ENCODE measurements at regions not wholly inside any gene's neighbourhood (a gene's known extent, or its start where the extent isn't known, plus 50 kb on each side); places are given as distances from the start of the nearest gene placed in this dataset.

GRCh38 chr2:43126817-43127207 lies 99.6 kb downstream of the ZFP36L2 start:
- H2AFZ ChIP-seq (ENCODE audit: control insufficient read depth, low read depth, low read length), result no peak overlapping the region
- RAD21 ChIA-PET (ENCODE audit: unreplicated experiment), result interaction anchor here (0.9 to 8.0 kb wide), 6 partner anchors 95 to 442 kb away, joined by 3 to 84 read pairs (median 6); partner anchors contain the start of gene ZFP36L2
- no peaks in the 10 kb centered on the region for H3K79me2 ChIP-seq (ENCODE audit: control insufficient read depth, insufficient read depth, low read length)
- WGBS (ENCODE audit: insufficient coverage, insufficient replicate concordance, low lambda C conversion rate, missing lambda C conversion rate), result 78% methylated on average over 13 of the region's 14 CpGs
- FAIRE-seq (no peak), DNase-seq (ENCODE audit: low read depth, low spot score) (no peak), ATAC-seq (no peak)
- H3K9me3 ChIP-seq (replicated peaks; ENCODE audit: control insufficient read depth, insufficient read depth, low read length), result no peaks in the 10 kb centered on the region
- no TSS peak for BruUV-seq (replicated peaks)
- no peaks in the 10 kb centered on the region for H4K20me1 ChIP-seq (ENCODE audit: control insufficient read depth, insufficient read depth)
- CTCF ChIA-PET, result interaction anchor here (0.6 to 9.7 kb wide), 18 partner anchors 10 to 414 kb away, joined by 3 to 109 read pairs (median 4); no protein-coding TSS in a partner anchor
- intact Hi-C loops (cut with micrococcal nuclease; ENCODE audit: unreplicated experiment) (loop anchor here (1.0 to 10.0 kb wide), 7 partner anchors 102 to 414 kb away; no protein-coding TSS in a partner anchor), in situ Hi-C loops (cut with MboI) (loop anchor here (5.0 kb wide), 2 partner anchors 105 to 355 kb away; no protein-coding TSS in a partner anchor)
- POLR2A ChIA-PET, result no interaction called here
- no peak for TF ChIP-seq NRF1 (conservative IDR thresholded peaks at IDR 0.05; ENCODE audit: low read depth, low read length)
- TF ChIP-seq MYC (IDR thresholded peaks at IDR 0.05; ENCODE audit: insufficient read depth, insufficient read length, insufficient replicate concordance, low read length, severe bottlenecking), result no peak
- TF ChIP-seq BRCA1 (IDR thresholded peaks at IDR 0.05; ENCODE audit: low read depth, low read length), result no peak
- TF ChIP-seq ZNF217 (IDR thresholded peaks at IDR 0.05), result no peak
- TF ChIP-seq GABPA (IDR thresholded peaks at IDR 0.05; ENCODE audit: low read depth), result no peak
- no peak for TF ChIP-seq ESRRA (IDR thresholded peaks at IDR 0.05; ENCODE audit: low read length)
- TF ChIP-seq, protein P1, sequence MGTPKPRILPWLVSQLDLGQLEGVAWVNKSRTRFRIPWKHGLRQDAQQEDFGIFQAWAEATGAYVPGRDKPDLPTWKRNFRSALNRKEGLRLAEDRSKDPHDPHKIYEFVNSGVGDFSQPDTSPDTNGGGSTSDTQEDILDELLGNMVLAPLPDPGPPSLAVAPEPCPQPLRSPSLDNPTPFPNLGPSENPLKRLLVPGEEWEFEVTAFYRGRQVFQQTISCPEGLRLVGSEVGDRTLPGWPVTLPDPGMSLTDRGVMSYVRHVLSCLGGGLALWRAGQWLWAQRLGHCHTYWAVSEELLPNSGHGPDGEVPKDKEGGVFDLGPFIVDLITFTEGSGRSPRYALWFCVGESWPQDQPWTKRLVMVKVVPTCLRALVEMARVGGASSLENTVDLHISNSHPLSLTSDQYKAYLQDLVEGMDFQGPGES (IDR thresholded peaks at IDR 0.05), result no peak
- TF ChIP-seq ZNF622 (IDR thresholded peaks at IDR 0.05), result no peak
- no peak for TF ChIP-seq CREB1 (IDR thresholded peaks at IDR 0.05; ENCODE audit: low read depth)
- no peak for TF ChIP-seq IRF5 (IDR thresholded peaks at IDR 0.05; ENCODE audit: borderline replicate concordance)
- no peak for TF ChIP-seq TCF3 (IDR thresholded peaks at IDR 0.05; ENCODE audit: borderline replicate concordance, insufficient read depth, low read depth, low read length)
- TF ChIP-seq TAF1 (IDR thresholded peaks at IDR 0.05; ENCODE audit: borderline replicate concordance, low read depth, low read length), result no peak
- TF ChIP-seq, protein P2, sequence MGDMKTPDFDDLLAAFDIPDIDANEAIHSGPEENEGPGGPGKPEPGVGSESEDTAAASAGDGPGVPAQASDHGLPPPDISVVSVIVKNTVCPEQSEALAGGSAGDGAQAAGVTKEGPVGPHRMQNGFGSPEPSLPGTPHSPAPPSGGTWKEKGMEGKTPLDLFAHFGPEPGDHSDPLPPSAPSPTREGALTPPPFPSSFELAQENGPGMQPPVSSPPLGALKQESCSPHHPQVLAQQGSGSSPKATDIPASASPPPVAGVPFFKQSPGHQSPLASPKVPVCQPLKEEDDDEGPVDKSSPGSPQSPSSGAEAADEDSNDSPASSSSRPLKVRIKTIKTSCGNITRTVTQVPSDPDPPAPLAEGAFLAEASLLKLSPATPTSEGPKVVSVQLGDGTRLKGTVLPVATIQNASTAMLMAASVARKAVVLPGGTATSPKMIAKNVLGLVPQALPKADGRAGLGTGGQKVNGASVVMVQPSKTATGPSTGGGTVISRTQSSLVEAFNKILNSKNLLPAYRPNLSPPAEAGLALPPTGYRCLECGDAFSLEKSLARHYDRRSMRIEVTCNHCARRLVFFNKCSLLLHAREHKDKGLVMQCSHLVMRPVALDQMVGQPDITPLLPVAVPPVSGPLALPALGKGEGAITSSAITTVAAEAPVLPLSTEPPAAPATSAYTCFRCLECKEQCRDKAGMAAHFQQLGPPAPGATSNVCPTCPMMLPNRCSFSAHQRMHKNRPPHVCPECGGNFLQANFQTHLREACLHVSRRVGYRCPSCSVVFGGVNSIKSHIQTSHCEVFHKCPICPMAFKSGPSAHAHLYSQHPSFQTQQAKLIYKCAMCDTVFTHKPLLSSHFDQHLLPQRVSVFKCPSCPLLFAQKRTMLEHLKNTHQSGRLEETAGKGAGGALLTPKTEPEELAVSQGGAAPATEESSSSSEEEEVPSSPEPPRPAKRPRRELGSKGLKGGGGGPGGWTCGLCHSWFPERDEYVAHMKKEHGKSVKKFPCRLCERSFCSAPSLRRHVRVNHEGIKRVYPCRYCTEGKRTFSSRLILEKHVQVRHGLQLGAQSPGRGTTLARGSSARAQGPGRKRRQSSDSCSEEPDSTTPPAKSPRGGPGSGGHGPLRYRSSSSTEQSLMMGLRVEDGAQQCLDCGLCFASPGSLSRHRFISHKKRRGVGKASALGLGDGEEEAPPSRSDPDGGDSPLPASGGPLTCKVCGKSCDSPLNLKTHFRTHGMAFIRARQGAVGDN (IDR thresholded peaks at IDR 0.05), result no peak
- TF ChIP-seq IKZF1 (conservative IDR thresholded peaks at IDR 0.05), result no peak
- TF ChIP-seq IRF4 (IDR thresholded peaks at IDR 0.05; ENCODE audit: low read depth, low read length), result no peak
- no peak for TF ChIP-seq NFXL1 (IDR thresholded peaks at IDR 0.05; ENCODE audit: borderline replicate concordance)
- TF ChIP-seq IKZF2 (IDR thresholded peaks at IDR 0.05), result no peak
- TF ChIP-seq BACH1 (IDR thresholded peaks at IDR 0.05; ENCODE audit: borderline replicate concordance), result no peak
- no peak overlapping the region for H3K27ac ChIP-seq (ENCODE audit: control insufficient read depth, insufficient read depth)
- no peak overlapping the region for H3K4me2 ChIP-seq (ENCODE audit: control insufficient read depth, insufficient read depth)
- no peaks in the 10 kb centered on the region for H3K36me3 ChIP-seq (ENCODE audit: control insufficient read depth in 2 of 2, insufficient read depth in 2 of 2, low read length in 1 of 2)
- H3K27me3 ChIP-seq (replicated peaks in 1 of 2; ENCODE audit: control insufficient read depth in 2 of 2, insufficient read depth in 2 of 2, low read length in 1 of 2), result no peaks in the 10 kb centered on the region
- H3K4me3 ChIP-seq, result no peak overlapping the region
- SMC1A ChIA-PET (ENCODE audit: uncharacterized antibody, unreplicated experiment), result interaction anchor here (1.0 to 13.3 kb wide), 9 partner anchors 10 to 450 kb away, joined by 3 to 170 read pairs (median 3); partner anchors contain the start of gene ZFP36L2
- peaks cover 10% of the 10 kb centered on the region for H3K4me1 ChIP-seq (ENCODE audit: control insufficient read depth, insufficient read depth, low read length)
- H3K9ac ChIP-seq (ENCODE audit: control insufficient read depth, insufficient read depth, low read length), result no peak overlapping the region
